ENCODE measurements at regions not wholly inside any gene's neighbourhood (a gene's known extent, or its start where the extent isn't known, plus 50 kb on each side); places are given as distances from the start of the nearest gene placed in this dataset.

DNA sequence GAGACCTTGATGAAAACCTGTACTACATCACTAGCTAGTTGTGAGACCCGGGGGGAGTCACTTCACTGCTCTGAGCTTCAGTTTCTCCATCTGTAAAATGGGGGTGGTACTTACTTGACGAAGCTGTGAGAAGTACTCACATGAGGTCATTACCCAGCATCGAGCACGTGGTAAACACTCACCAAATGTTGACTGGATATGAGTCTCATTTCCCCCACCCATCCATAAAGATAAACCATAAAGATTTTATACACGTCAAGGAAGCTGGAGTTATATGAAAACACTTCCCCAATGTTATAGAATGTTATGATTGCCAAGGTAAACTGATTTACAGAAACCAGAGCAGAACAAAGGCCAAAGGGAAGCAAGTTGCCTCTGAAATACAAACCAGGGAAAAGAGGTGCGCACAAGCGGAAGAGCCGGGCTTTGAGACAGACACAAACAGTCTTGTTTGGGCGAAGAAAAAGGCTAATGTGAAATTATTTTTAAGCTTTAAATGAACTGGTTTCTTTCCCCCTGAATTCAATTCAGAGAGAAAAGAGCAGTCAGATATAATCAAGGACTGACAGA lies 536.8 kb downstream of the MED13L start:
- WGBS, 2 experiments (ENCODE audit: extremely low coverage in 1 of 2, insufficient coverage in 1 of 2, insufficient read length in 1 of 2, insufficient replicate concordance in 2 of 2, low coverage in 1 of 2, low lambda C conversion rate in 2 of 2, missing lambda C conversion rate in 1 of 2) = 84% methylated on average over 9 of the region's 9 CpGs; no CpG with 5 or more reads in 1 of the 2 experiments
- Histone ChIP-seq H3K79me2 (ENCODE audit: control insufficient read depth in 1 of 2, insufficient read depth in 2 of 2, low read length in 2 of 2) (no peaks in the 10 kb centered on the region), H3K4me2 (ENCODE audit: insufficient read depth in 1 of 2, low read depth in 2 of 2, low read length in 2 of 2) (no peak overlapping the region), H3K9ac (replicated peaks in 1 of 4; ENCODE audit: extremely low read depth in 1 of 4, low read depth in 3 of 4, low read length in 3 of 4) (no peak overlapping the region), H4K5ac (ENCODE audit: insufficient read length, low read depth, low read length) (no peak overlapping the region), H3K79me1 (ENCODE audit: low read depth, low read length) (no peaks in the 10 kb centered on the region), H2BK5ac (ENCODE audit: low read depth, low read length) (no peak overlapping the region), H2BK120ac (replicated peaks; ENCODE audit: low read depth, low read length) (no peak overlapping the region), H3K18ac (ENCODE audit: extremely low read depth, low read length) (no peak overlapping the region), H2BK20ac (ENCODE audit: low read length) (no peak overlapping the region), H4K8ac (ENCODE audit: extremely low read depth, insufficient read depth, low read length) (no peak overlapping the region), H2AK5ac (ENCODE audit: low read depth, low read length) (no peak overlapping the region), H3K27ac (ENCODE audit: low read depth, low read length) (no peak overlapping the region), H3K9me3 (ENCODE audit: insufficient read depth in 2 of 2, low read depth in 1 of 2, low read length in 1 of 2) (no peaks in the 10 kb centered on the region), H3K56ac (replicated peaks; ENCODE audit: insufficient read length, low read depth, low read length) (no peak overlapping the region), H3K23ac (ENCODE audit: insufficient read length) (no peak overlapping the region), H3K4ac (replicated peaks; ENCODE audit: insufficient read length, low read depth, low read length) (no peak overlapping the region), H3K23me2 (ENCODE audit: low read depth, low read length) (peaks cover 5% of the 10 kb centered on the region; the same call in 1 of the 2 replicates), H3K14ac (ENCODE audit: insufficient read length) (no peak overlapping the region), H3K4me1 (replicated peaks in 1 of 4; ENCODE audit: control insufficient read depth in 3 of 4, insufficient read depth in 4 of 4, low read length in 3 of 4) (no peaks in the 10 kb centered on the region), H3K27me3 (replicated peaks in 1 of 4; ENCODE audit: control insufficient read depth in 3 of 4, extremely low read depth in 1 of 4, insufficient read depth in 3 of 4, low read length in 3 of 4) (no peaks in the 10 kb centered on the region; a peak in 1 of 7 replicates), H4K20me1 (replicated peaks in 1 of 2; ENCODE audit: control insufficient read depth in 1 of 2, insufficient read depth in 2 of 2, low read length in 2 of 2) (peaks cover 0 to 2% of the 10 kb centered on the region in 2 experiments), H3K4me3 (ENCODE audit: extremely low read depth in 1 of 4, insufficient read depth in 2 of 4, low read depth in 3 of 4, low read length in 4 of 4) (no peak overlapping the region), H2BK15ac (ENCODE audit: low read length) (no peak overlapping the region), H4K91ac (replicated peaks; ENCODE audit: insufficient read length, low read length) (no peak overlapping the region), H2BK12ac (ENCODE audit: low read depth, low read length) (no peak overlapping the region), H3K36me3 (ENCODE audit: control insufficient read depth in 2 of 4, insufficient read depth in 4 of 4, low read length in 3 of 4) (no peaks in the 10 kb centered on the region), H2AFZ (ENCODE audit: low read length) (no peak overlapping the region)
- ChIA-PET CTCF (ENCODE audit: partially characterized antibody) (interaction anchor here (0.7 to 1.0 kb wide), 3 partner anchors 12 to 308 kb away, joined by 3 to 4 read pairs (median 4); no protein-coding TSS in a partner anchor), POLR2A (ENCODE audit: partially characterized antibody) (no interaction called here)
- no peak for DNase-seq (ENCODE audit: low read depth in 1 of 2, low spot score in 2 of 2)
- FAIRE-seq = no peak
- TF ChIP-seq HDAC6 (IDR thresholded peaks at IDR 0.05; ENCODE audit: low read depth, low read length) (no peak), SIRT6 (IDR thresholded peaks at IDR 0.05; ENCODE audit: low read length) (no peak), BACH1 (IDR thresholded peaks at IDR 0.05; ENCODE audit: low read length) (no peak), CTBP2 (IDR thresholded peaks at IDR 0.05; ENCODE audit: borderline replicate concordance, insufficient read depth, insufficient read length, low read length) (no peak), TEAD4 (IDR thresholded peaks at IDR 0.05; ENCODE audit: low read depth, low read length) (no peak), SRF (IDR thresholded peaks at IDR 0.05; ENCODE audit: low read depth, low read length) (no peak), RBBP5 (IDR thresholded peaks at IDR 0.05; ENCODE audit: borderline replicate concordance, low read depth, low read length) (no peak), PHF8 (conservative IDR thresholded peaks at IDR 0.05; ENCODE audit: low read depth, low read length) (no peak), NANOG (IDR thresholded peaks at IDR 0.05; ENCODE audit: insufficient read depth, low read depth, low read length, poor library complexity, severe bottlenecking) (no peak), POU5F1 (IDR thresholded peaks at IDR 0.05; ENCODE audit: low read depth, low read length) (no peak), FOSL1 (IDR thresholded peaks at IDR 0.05; ENCODE audit: insufficient read depth, low read depth, low read length) (no peak), GTF2F1 (IDR thresholded peaks at IDR 0.05; ENCODE audit: borderline replicate concordance, low read depth, low read length) (no peak), TBP (IDR thresholded peaks at IDR 0.05; ENCODE audit: low read depth, low read length) (no peak), CHD2 (IDR thresholded peaks at IDR 0.05; ENCODE audit: low read length) (no peak), SP1 (IDR thresholded peaks at IDR 0.05; ENCODE audit: low read depth, low read length) (no peak)

Data from H1 (cell line).